Retinal pigment epithelial cell (primary cell): ENCODE measurements at regions not wholly inside any gene's neighbourhood (a gene's known extent, or its start where the extent isn't known, plus 50 kb on each side); places are given as distances from the start of the nearest gene placed in this dataset.

Experiments used
- DNase-seq: peaks from one replicate; pipeline ENCODE4 v3.0.0-alpha.2; 2010; ENCODE audit warnings: low read depth
- H3K4me3 ChIP-seq: 2 replicates; pipeline ENCODE4 v1.5.1; 2011; ENCODE audit warnings: mild to moderate bottlenecking, low read length, control low read depth, moderate library complexity
- CTCF ChIP-seq: conservative IDR thresholded peaks from 2 replicates; pipeline ENCODE4 v1.5.1; 2011; ENCODE audit warnings: low read depth, low read length, control low read depth, inconsistent platforms

DNA sequence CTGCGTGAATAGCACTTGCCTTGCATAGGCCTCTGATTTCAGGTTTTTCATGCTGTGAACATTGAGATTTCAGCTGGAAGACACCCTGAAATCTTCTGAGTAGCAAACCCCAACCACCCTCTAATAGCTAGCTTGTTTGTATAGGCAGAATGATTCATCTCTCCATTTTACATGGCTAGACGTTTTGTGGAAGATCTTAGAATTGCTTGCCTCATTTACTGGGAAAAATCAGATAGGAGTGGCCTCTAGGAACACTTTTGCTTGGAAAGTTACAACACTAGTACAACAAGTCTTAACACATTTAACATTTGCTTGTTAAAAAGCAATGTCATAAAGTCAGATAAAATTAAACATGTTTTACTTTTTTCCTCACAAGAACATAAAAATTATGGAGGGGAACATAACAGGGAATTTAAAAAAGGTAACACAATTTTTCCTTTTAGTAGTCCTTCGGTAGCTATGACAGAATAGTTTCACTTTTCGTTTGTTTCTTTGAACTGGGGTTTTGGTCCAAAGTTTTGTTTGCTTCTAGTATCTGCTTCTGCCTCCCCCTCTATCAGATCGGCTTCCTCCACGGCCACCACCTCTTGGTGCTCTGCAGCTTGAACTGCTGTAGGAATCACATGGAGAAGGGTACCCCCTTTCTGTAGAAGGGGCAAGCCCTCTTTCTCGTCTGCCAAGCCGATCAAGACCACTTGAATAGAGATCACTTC lies 102.2 kb upstream of the PTCHD4 start:
- no peak overlapping the region for H3K4me3 ChIP-seq
- no peak for TF ChIP-seq CTCF
- DNase-seq: peak; percentile 14

DNA sequence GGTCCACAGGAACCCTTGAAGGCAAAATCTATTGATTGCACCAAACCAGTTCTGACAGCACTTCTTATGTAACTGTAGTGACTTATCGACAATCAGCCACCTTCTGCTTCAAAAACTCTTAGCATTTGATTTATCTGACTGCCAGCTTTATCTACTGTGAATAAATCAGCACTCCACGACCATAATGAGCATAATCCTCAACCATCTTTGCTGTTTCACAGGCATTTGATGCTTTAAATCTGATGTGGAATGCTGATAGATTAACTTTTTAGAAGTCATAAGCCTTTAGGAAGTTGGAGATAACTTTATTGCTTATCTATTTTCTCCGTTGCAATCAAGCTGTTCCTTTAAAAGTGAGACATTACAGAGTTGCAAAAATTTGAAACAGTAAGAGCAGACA lies 101.5 kb upstream of the PTCHD4 start:
- no peak for TF ChIP-seq CTCF
- H3K4me3 ChIP-seq: no peak overlapping the region
- peak; percentile 66 for DNase-seq

- no peak overlapping the region for H3K4me3 ChIP-seq
- no peak for TF ChIP-seq CTCF
- DNase-seq: no peak
These were observed 95.1 kb upstream of the PTCHD4 start for GRCh38 chr6:48206091-48206490.

- no peak for TF ChIP-seq CTCF
- no peak for DNase-seq
- H3K4me3 ChIP-seq: no peak overlapping the region
These were observed 89.9 kb upstream of the PTCHD4 start for GRCh38 chr6:48200869-48201390.

DNA sequence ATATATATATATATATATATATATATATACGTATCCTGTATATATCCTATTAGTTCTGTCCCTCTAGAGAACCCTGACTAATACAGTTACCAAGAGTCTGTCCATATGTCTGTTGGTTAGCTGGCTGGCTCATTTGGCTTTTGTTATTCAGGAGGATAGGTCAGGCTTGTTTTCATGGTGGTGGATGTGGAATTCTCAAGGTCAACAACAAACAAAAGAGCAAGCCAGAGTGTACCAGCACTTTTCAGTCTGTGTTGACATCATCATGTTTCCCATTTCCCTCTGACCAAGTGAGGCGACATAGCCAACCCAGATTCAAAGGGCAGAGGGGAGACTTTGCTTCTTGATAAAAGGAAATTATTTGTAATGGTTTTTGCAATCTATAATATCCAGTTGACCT lies 88.5 kb upstream of the PTCHD4 start:
- no peak overlapping the region for H3K4me3 ChIP-seq
- no peak for TF ChIP-seq CTCF
- DNase-seq: no peak

DNA sequence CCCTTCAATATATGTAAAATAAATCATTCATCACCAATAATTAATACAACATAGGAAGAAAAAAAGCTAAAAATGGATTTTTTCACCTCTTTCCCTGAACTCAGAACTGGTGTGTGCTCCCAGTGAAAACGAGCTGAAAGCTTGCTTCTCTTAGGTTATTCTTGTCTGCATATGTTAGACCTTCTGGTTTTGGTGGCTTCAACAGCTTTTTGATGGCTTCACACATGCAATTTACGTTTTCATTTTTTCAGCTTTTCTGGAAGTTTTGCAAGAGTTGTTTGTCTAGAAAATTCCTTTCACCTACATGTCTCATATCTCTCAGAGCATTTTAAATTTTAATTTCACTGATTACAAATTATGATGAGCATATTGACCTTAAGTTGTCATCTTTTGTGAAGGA lies 86.9 kb upstream of the PTCHD4 start:
- H3K4me3 ChIP-seq: no peak overlapping the region
- no peak for TF ChIP-seq CTCF
- DNase-seq: no peak

- no peak overlapping the region for H3K4me3 ChIP-seq
- DNase-seq: no peak
- no peak for TF ChIP-seq CTCF
These were observed 83.7 kb upstream of the PTCHD4 start for GRCh38 chr6:48194596-48195295.
